Tibial nerve (tissue), 4 donors: ENCODE measurements at regions not wholly inside any gene's neighbourhood (a gene's known extent, or its start where the extent isn't known, plus 50 kb on each side); places are given as distances from the start of the nearest gene placed in this dataset.
"Not testable (repeated sequence)": the region's sequence is repeated elsewhere in the genome, so short reads cannot be mapped to it uniquely, and the experiment has no call there.

Source experiments
- DNase-seq, 2 donors: peaks; one replicate each; pipeline ENCODE4 v3.0.0-alpha.2; 2019; ENCODE audit warnings: low spot score in 2 of 2
- H3K27ac ChIP-seq, 4 donors: fragments of 200-600 bp; sonication (generic) in 3 of 4; one replicate each; pipeline ENCODE4 v1.5.1; 2017 to 2019; ENCODE audit warnings: mild to moderate bottlenecking in 1 of 4
- H3K27me3 ChIP-seq, 2 donors: fragments of 200-600 bp; sonication (generic) in 1 of 2; one replicate each; pipeline versions ENCODE4 v1.5.1 to v1.6.0; 2017 to 2019
- H3K36me3 ChIP-seq, 3 donors: fragments of 200-600 bp; sonication (generic); one replicate each; pipeline ENCODE4 v1.5.1; 2018 to 2019
- H3K4me1 ChIP-seq, 4 donors: fragments of 200-600 bp; sonication (generic) in 3 of 4; one replicate each; pipeline ENCODE4 v1.5.1; 2017 to 2019
- H3K4me3 ChIP-seq, 4 donors: fragments of 200-600 bp; sonication (generic) in 3 of 4; one replicate each; pipeline ENCODE4 v1.5.1; 2017 to 2019; ENCODE audit warnings: mild to moderate bottlenecking in 1 of 4, moderate library complexity in 1 of 4
- H3K9me3 ChIP-seq, 4 donors: fragments of 200-600 bp; sonication (generic) in 3 of 4; one replicate each; pipeline ENCODE4 v1.5.1; 2017 to 2019
- EP300 ChIP-seq, 2 donors: sonication (generic); formaldehyde crosslinking; IDR thresholded peaks; one replicate each; pipeline ENCODE4 v1.6.1; 2017; ENCODE audit warnings: antibody characterized with exemption in 2 of 2, mild to moderate bottlenecking in 1 of 2
- POLR2A ChIP-seq, 2 donors: fragments of 450-650 bp; IDR thresholded peaks; one replicate each; pipeline ENCODE4 v1.6.1; 2017; ENCODE audit warnings: antibody characterized with exemption in 2 of 2, mild to moderate bottlenecking in 2 of 2, moderate library complexity in 2 of 2
- WGBS, 2 donors: methylation state at CpG; one replicate each; pipeline ENCODE4 v1.1.5; 2018; 5-methylcytosine and 5-hydroxymethylcytosine counted together
- TF ChIP-seq, protein P1 (sequence below), 5 experiments: fragments of 200-600 bp in 3 of 5; fragments of 450-650 bp in 2 of 5; sonication (generic) in 3 of 5; IDR thresholded peaks; one replicate each; pipeline ENCODE4 v1.5.1; 2016 to 2019; ENCODE audit warnings: antibody characterized with exemption in 5 of 5, mild to moderate bottlenecking in 3 of 5, moderate library complexity in 2 of 5

- WGBS, 2 donors: 52 to 55% methylated on average over 11 of the region's 11 CpGs
- not testable (repeated sequence) for H3K36me3 ChIP-seq, H3K4me3 ChIP-seq, H3K27me3 ChIP-seq, H3K4me1 ChIP-seq, H3K27ac ChIP-seq, H3K9me3 ChIP-seq
- TF ChIP-seq, protein P1, sequence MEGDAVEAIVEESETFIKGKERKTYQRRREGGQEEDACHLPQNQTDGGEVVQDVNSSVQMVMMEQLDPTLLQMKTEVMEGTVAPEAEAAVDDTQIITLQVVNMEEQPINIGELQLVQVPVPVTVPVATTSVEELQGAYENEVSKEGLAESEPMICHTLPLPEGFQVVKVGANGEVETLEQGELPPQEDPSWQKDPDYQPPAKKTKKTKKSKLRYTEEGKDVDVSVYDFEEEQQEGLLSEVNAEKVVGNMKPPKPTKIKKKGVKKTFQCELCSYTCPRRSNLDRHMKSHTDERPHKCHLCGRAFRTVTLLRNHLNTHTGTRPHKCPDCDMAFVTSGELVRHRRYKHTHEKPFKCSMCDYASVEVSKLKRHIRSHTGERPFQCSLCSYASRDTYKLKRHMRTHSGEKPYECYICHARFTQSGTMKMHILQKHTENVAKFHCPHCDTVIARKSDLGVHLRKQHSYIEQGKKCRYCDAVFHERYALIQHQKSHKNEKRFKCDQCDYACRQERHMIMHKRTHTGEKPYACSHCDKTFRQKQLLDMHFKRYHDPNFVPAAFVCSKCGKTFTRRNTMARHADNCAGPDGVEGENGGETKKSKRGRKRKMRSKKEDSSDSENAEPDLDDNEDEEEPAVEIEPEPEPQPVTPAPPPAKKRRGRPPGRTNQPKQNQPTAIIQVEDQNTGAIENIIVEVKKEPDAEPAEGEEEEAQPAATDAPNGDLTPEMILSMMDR (IDR thresholded peaks at IDR 0.05): peak in 2 of 5 experiments; percentile 31 to 51
- peak in 1 of 2 donors; percentile 18 for DNase-seq
Observed at GRCh38 chr14:106774889-106775480, 1248.6 kb downstream of the TMEM121 start.

- no peaks in the 10 kb centered on the region for H3K4me1 ChIP-seq
- H3K36me3 ChIP-seq: no peaks in the 10 kb centered on the region
- H3K27ac ChIP-seq: no peak overlapping the region
- peaks cover 0 to 6% (median 0%) of the 10 kb centered on the region in 4 donors for H3K9me3 ChIP-seq
- WGBS, 2 donors: 51 to 72% methylated on average over 4 of the region's 4 CpGs
- no peaks in the 10 kb centered on the region for H3K27me3 ChIP-seq
- TF ChIP-seq, protein P1 (IDR thresholded peaks at IDR 0.05): no peak
- TF ChIP-seq EP300 (IDR thresholded peaks at IDR 0.05) (no peak), POLR2A (IDR thresholded peaks at IDR 0.05) (no peak)
- DNase-seq: no peak
- H3K4me3 ChIP-seq: no peak overlapping the region
Observed at GRCh38 chr14:106776395-106776983, 1250.1 kb downstream of the TMEM121 start.

GRCh38 chr14:106778986-106779385 lies 1252.6 kb downstream of the TMEM121 start:
- H3K4me1 ChIP-seq: no peaks in the 10 kb centered on the region
- H3K27me3 ChIP-seq: no peaks in the 10 kb centered on the region
- H3K4me3 ChIP-seq: no peak overlapping the region
- H3K9me3 ChIP-seq: peaks cover 0 to 6% (median 0%) of the 10 kb centered on the region in 4 donors
- no peak overlapping the region for H3K27ac ChIP-seq
- TF ChIP-seq EP300 (IDR thresholded peaks at IDR 0.05) (no peak), POLR2A (IDR thresholded peaks at IDR 0.05) (no peak)
- TF ChIP-seq, protein P1 (IDR thresholded peaks at IDR 0.05): no peak
- no peak for DNase-seq
- no peaks in the 10 kb centered on the region for H3K36me3 ChIP-seq

- H3K4me3 ChIP-seq: no peak overlapping the region
- 18 to 33% methylated on average over 1 of the region's 1 CpG for WGBS, 2 donors
- H3K27me3 ChIP-seq: no peaks in the 10 kb centered on the region
- H3K4me1 ChIP-seq: no peaks in the 10 kb centered on the region
- H3K36me3 ChIP-seq: no peaks in the 10 kb centered on the region
- H3K27ac ChIP-seq: no peak overlapping the region
- DNase-seq: no peak
- TF ChIP-seq, protein P1 (IDR thresholded peaks at IDR 0.05): no peak
- TF ChIP-seq POLR2A (IDR thresholded peaks at IDR 0.05): no peak
- TF ChIP-seq EP300 (IDR thresholded peaks at IDR 0.05): no peak
- no peaks in the 10 kb centered on the region for H3K9me3 ChIP-seq
Observed at GRCh38 chr14:106786697-106787096, 1260.3 kb downstream of the TMEM121 start.

- no peaks in the 10 kb centered on the region for H3K27me3 ChIP-seq
- TF ChIP-seq, protein P1 (IDR thresholded peaks at IDR 0.05): no peak
- TF ChIP-seq POLR2A (IDR thresholded peaks at IDR 0.05) (no peak), EP300 (IDR thresholded peaks at IDR 0.05) (no peak)
- no peaks in the 10 kb centered on the region for H3K36me3 ChIP-seq
- no peaks in the 10 kb centered on the region for H3K4me1 ChIP-seq
- no peaks in the 10 kb centered on the region for H3K9me3 ChIP-seq
- DNase-seq: no peak
- H3K27ac ChIP-seq: no peak overlapping the region
- no peak overlapping the region for H3K4me3 ChIP-seq
- 50 to 51% methylated on average over 2 of the region's 2 CpGs for WGBS, 2 donors
Observed at GRCh38 chr14:106787626-106788025, 1261.2 kb downstream of the TMEM121 start.
